Right lung (tissue), 2 donors: ENCODE measurements at regions not wholly inside any gene's neighbourhood (a gene's known extent, or its start where the extent isn't known, plus 50 kb on each side); places are given as distances from the start of the nearest gene placed in this dataset.
"Not testable (repeated sequence)": the region's sequence is repeated elsewhere in the genome, so short reads cannot be mapped to it uniquely, and the experiment has no call there.

Experiments
- DNase-seq, 2 donors: peaks; one replicate each; pipeline ENCODE4 v3.0.0-alpha.2; 2013

GRCh38 chr5:152113401-152113800, 188.8 kb upstream of the GLRA1 start:
- DNase-seq = no peak

- DNase-seq = no peak
Observed at GRCh38 chr5:152107220-152107619, 182.6 kb upstream of the GLRA1 start.

GRCh38 chr5:152106571-152106970, 181.9 kb upstream of the GLRA1 start:
- DNase-seq = no peak

- no peak for DNase-seq
Observed at GRCh38 chr5:152105085-152105484, 180.4 kb upstream of the GLRA1 start.

GRCh38 chr5:152104211-152104610, 179.6 kb upstream of the GLRA1 start:
- DNase-seq = no peak

GRCh38 chr5:152102908-152103307, 178.3 kb upstream of the GLRA1 start:
- not testable (repeated sequence) for DNase-seq

- no peak for DNase-seq
Observed at GRCh38 chr5:152102057-152102456, 177.4 kb upstream of the GLRA1 start.

- no peak for DNase-seq
Observed at GRCh38 chr5:152100462-152100861, 175.8 kb upstream of the GLRA1 start.

- DNase-seq = no peak
Observed at GRCh38 chr5:152097128-152097527, 172.5 kb upstream of the GLRA1 start.

GRCh38 chr5:152094716-152095115, 170.1 kb upstream of the GLRA1 start:
- no peak for DNase-seq

GRCh38 chr5:152094060-152094459, 169.4 kb upstream of the GLRA1 start:
- DNase-seq = no peak

GRCh38 chr5:152092580-152092979, 167.9 kb upstream of the GLRA1 start:
- DNase-seq = no peak

GRCh38 chr5:152089644-152090043, 165.0 kb upstream of the GLRA1 start:
- no peak for DNase-seq

GRCh38 chr5:152086668-152087067, 162.0 kb upstream of the GLRA1 start:
- DNase-seq = no peak

- peak; percentile 62 to 70 for DNase-seq
Observed at GRCh38 chr5:152084476-152084875, 159.8 kb upstream of the GLRA1 start.

GRCh38 chr5:152083231-152083630, 158.6 kb upstream of the GLRA1 start:
- DNase-seq = no peak

GRCh38 chr5:152072091-152072490, 147.4 kb upstream of the GLRA1 start:
- DNase-seq = no peak

- DNase-seq = no peak
Observed at GRCh38 chr5:152070591-152070990, 145.9 kb upstream of the GLRA1 start.

- DNase-seq = no peak
Observed at GRCh38 chr5:152066784-152067183, 142.1 kb upstream of the GLRA1 start.

- no peak for DNase-seq
Observed at GRCh38 chr5:152063004-152063403, 138.4 kb upstream of the GLRA1 start.

GRCh38 chr5:152061095-152061494, 136.4 kb upstream of the GLRA1 start:
- no peak for DNase-seq

- no peak for DNase-seq
Observed at GRCh38 chr5:152058267-152058666, 133.6 kb upstream of the GLRA1 start.

GRCh38 chr5:152056931-152057330, 132.3 kb upstream of the GLRA1 start:
- DNase-seq = no peak

GRCh38 chr5:152052470-152052869, 127.8 kb upstream of the GLRA1 start:
- DNase-seq = no peak
